GM12872 (cell line): ENCODE measurements at regions not wholly inside any gene's neighbourhood (a gene's known extent, or its start where the extent isn't known, plus 50 kb on each side); places are given as distances from the start of the nearest gene placed in this dataset.

Source experiments
- CTCF ChIP-seq: IDR thresholded peaks from 3 replicates; pipeline ENCODE4 v1.5.1; 2011; ENCODE audit warnings: low read depth, mild to moderate bottlenecking, low read length, moderate library complexity; ENCODE audit not compliant: insufficient read depth

- no peak for TF ChIP-seq CTCF
Measured at GRCh38 chr4:141411936-141412335, 191.2 kb downstream of the ZNF330 start.

- no peak for TF ChIP-seq CTCF
Measured at GRCh38 chr4:141413366-141413765, 192.7 kb downstream of the ZNF330 start.

- TF ChIP-seq CTCF: no peak
Measured at GRCh38 chr4:141415651-141416050, 195.0 kb downstream of the ZNF330 start.

GRCh38 chr4:141416219-141416618, 195.5 kb downstream of the ZNF330 start:
- TF ChIP-seq CTCF: no peak

GRCh38 chr4:141416677-141417363, 196.1 kb downstream of the ZNF330 start:
- TF ChIP-seq CTCF: no peak

- TF ChIP-seq CTCF: no peak
Measured at GRCh38 chr4:141417387-141417786, 196.7 kb downstream of the ZNF330 start.

GRCh38 chr4:141425124-141425523, 204.4 kb downstream of the ZNF330 start:
- no peak for TF ChIP-seq CTCF
